Liver (tissue), 8 donors: ENCODE measurements at regions not wholly inside any gene's neighbourhood (a gene's known extent, or its start where the extent isn't known, plus 50 kb on each side); places are given as distances from the start of the nearest gene placed in this dataset.

Experiments
- DNase-seq: peaks from one replicate; pipeline ENCODE4 v3.0.0-alpha.2; 2017; ENCODE audit warnings: low spot score
- H3K27ac ChIP-seq, 2 donors: one replicate each; pipeline ENCODE4 v1.7.0; 2013; ENCODE audit warnings: inconsistent platforms in 2 of 2, low read length in 2 of 2, control low read depth in 1 of 2, low read depth in 1 of 2, mild to moderate bottlenecking in 1 of 2
- H3K27me3 ChIP-seq, 4 donors: one replicate each; pipeline versions ENCODE4 v1.6.1 to v1.7.0; 2013; ENCODE audit warnings: low read length in 3 of 4, inconsistent platforms in 1 of 4, mild to moderate bottlenecking in 1 of 4, moderate library complexity in 1 of 4; ENCODE audit not compliant: control insufficient read depth in 4 of 4, insufficient read depth in 4 of 4
- H3K36me3 ChIP-seq, 4 donors: one replicate each; pipeline versions ENCODE4 v1.6.1 to v1.7.0; 2013; ENCODE audit warnings: low read length in 3 of 4, mild to moderate bottlenecking in 3 of 4, low read depth in 1 of 4, moderate library complexity in 1 of 4; ENCODE audit not compliant: control insufficient read depth in 4 of 4, insufficient read depth in 3 of 4
- H3K4me1 ChIP-seq, 4 donors: one replicate each; pipeline versions ENCODE4 v1.6.1 to v1.7.0; 2013; ENCODE audit warnings: low read length in 3 of 4, mild to moderate bottlenecking in 3 of 4, moderate library complexity in 1 of 4; ENCODE audit not compliant: control insufficient read depth in 4 of 4, insufficient read depth in 4 of 4
- H3K4me3 ChIP-seq, 3 donors: one replicate each; pipeline versions ENCODE4 v1.6.1 to v1.7.0; 2013; ENCODE audit warnings: low read length in 3 of 3, control low read depth in 1 of 3, low read depth in 1 of 3, mild to moderate bottlenecking in 1 of 3
- H3K9ac ChIP-seq, 2 donors: one replicate each; pipeline ENCODE4 v1.7.0; 2013; ENCODE audit warnings: low read length in 2 of 2, mild to moderate bottlenecking in 2 of 2, moderate library complexity in 2 of 2, control low read depth in 1 of 2, low read depth in 1 of 2
- H3K9me3 ChIP-seq, 4 donors: one replicate each; pipeline versions ENCODE4 v1.6.1 to v1.7.0; 2013; ENCODE audit warnings: low read length in 3 of 4; ENCODE audit not compliant: control insufficient read depth in 4 of 4
- ATF3 ChIP-seq: IDR thresholded peaks from 2 replicates; pipeline ENCODE4 v1.6.1; 2016; ENCODE audit warnings: antibody characterized with exemption
- CTCF ChIP-seq: fragments of 150-350 bp; IDR thresholded peaks from 2 replicates; pipeline ENCODE4 v1.5.1; 2017; ENCODE audit warnings: improper control_type of control experiment, low read depth, low read length; ENCODE audit not compliant: missing input control
- EGR1 ChIP-seq, 2 donors: IDR thresholded peaks; 2 replicates each; pipeline ENCODE4 v1.6.1; 2016 to 2018; ENCODE audit warnings: antibody characterized with exemption in 2 of 2, low read depth in 2 of 2
- FOXA2 ChIP-seq: IDR thresholded peaks from 2 replicates; pipeline ENCODE4 v1.6.1; 2016; ENCODE audit warnings: antibody characterized with exemption
- GABPA ChIP-seq, 2 donors: IDR thresholded peaks in 1 of 2; conservative IDR thresholded peaks in 1 of 2; 2 replicates each; pipeline ENCODE4 v1.6.1; 2016; ENCODE audit warnings: antibody characterized with exemption in 2 of 2, mild to moderate bottlenecking in 1 of 2, moderate library complexity in 1 of 2
- HNF4A ChIP-seq, 2 donors: conservative IDR thresholded peaks; 2 replicates each; pipeline ENCODE4 v1.6.1; 2016; ENCODE audit warnings: antibody characterized with exemption in 2 of 2, mild to moderate bottlenecking in 2 of 2
- HNF4G ChIP-seq: IDR thresholded peaks from 2 replicates; pipeline ENCODE4 v1.6.1; 2016; ENCODE audit warnings: antibody characterized with exemption
- JUND ChIP-seq, 2 donors: IDR thresholded peaks; 2 replicates each; pipeline ENCODE4 v1.6.1; 2016; ENCODE audit warnings: antibody characterized with exemption in 2 of 2
- MAX ChIP-seq: IDR thresholded peaks from 2 replicates; pipeline ENCODE4 v1.6.1; 2016; ENCODE audit warnings: antibody characterized with exemption
- NR2F2 ChIP-seq: IDR thresholded peaks from 2 replicates; pipeline ENCODE4 v1.6.1; 2016; ENCODE audit warnings: antibody characterized with exemption
- RAD21 ChIP-seq, 2 donors: IDR thresholded peaks; 2 replicates each; pipeline ENCODE4 v1.6.1; 2016; ENCODE audit warnings: antibody characterized with exemption in 2 of 2, mild to moderate bottlenecking in 2 of 2
- REST ChIP-seq: IDR thresholded peaks from 2 replicates; pipeline ENCODE4 v1.6.1; 2016; ENCODE audit warnings: antibody characterized with exemption, mild to moderate bottlenecking
- RXRA ChIP-seq, 2 donors: IDR thresholded peaks; 2 replicates each; pipeline ENCODE4 v1.6.1; 2017 to 2018; ENCODE audit warnings: antibody characterized with exemption in 2 of 2, mild to moderate bottlenecking in 1 of 2
- TAF1 ChIP-seq: conservative IDR thresholded peaks from 2 replicates; pipeline ENCODE4 v1.6.1; 2016; ENCODE audit warnings: antibody characterized with exemption, mild to moderate bottlenecking
- YY1 ChIP-seq: IDR thresholded peaks from 2 replicates; pipeline ENCODE4 v1.6.1; 2016; ENCODE audit warnings: antibody characterized with exemption, mild to moderate bottlenecking
- ZBTB33 ChIP-seq: IDR thresholded peaks from 2 replicates; pipeline ENCODE4 v1.6.1; 2016; ENCODE audit warnings: antibody characterized with exemption
- WGBS: extraction: QIAGEN DNeasy Blood & Tissue Kit; methylation state at CpG from one replicate; pipeline ENCODE4 v1.1.7; 2013; 5-methylcytosine and 5-hydroxymethylcytosine counted together
- donor health status: healthy.
- donor health status: healthy.
- donor health status: healthy.
- donor health status: healthy.
- donor health status: healthy.

GRCh38 chr6:16912756-16913155 is 151.5 kb upstream of the ATXN1 start:
- Histone ChIP-seq H3K4me3 (no peak overlapping the region), H3K27me3 (no peaks in the 10 kb centered on the region), H3K9ac (no peak overlapping the region), H3K27ac (no peak overlapping the region), H3K36me3 (no peaks in the 10 kb centered on the region), H3K4me1 (peaks cover 2 to 21% (median 11%) of the 10 kb centered on the region in 4 donors), H3K9me3 (peaks cover 0 to 1% (median 0%) of the 10 kb centered on the region in 4 donors)
- TF ChIP-seq RXRA (IDR thresholded peaks at IDR 0.05): no peak
- TF ChIP-seq RAD21 (IDR thresholded peaks at IDR 0.05): no peak
- TF ChIP-seq ZBTB33: no peak
- no peak for TF ChIP-seq GABPA (IDR thresholded peaks at IDR 0.05 in 1 of 2, conservative IDR thresholded peaks at IDR 0.05 in 1 of 2)
- TF ChIP-seq HNF4A (conservative IDR thresholded peaks at IDR 0.05): no peak
- no peak for TF ChIP-seq HNF4G
- no peak for TF ChIP-seq REST
- TF ChIP-seq JUND (IDR thresholded peaks at IDR 0.05): no peak
- TF ChIP-seq FOXA2: no peak
- no peak for TF ChIP-seq TAF1
- no peak for TF ChIP-seq YY1
- no peak for TF ChIP-seq EGR1 (IDR thresholded peaks at IDR 0.05; ENCODE audit: low read depth in 2 of 2)
- TF ChIP-seq CTCF: no peak
- DNase-seq: no peak

GRCh38 chr6:16911088-16911487 is 149.8 kb upstream of the ATXN1 start:
- Histone ChIP-seq H3K4me1 (peaks cover 2 to 21% (median 11%) of the 10 kb centered on the region in 4 donors), H3K27me3 (no peaks in the 10 kb centered on the region), H3K9me3 (peaks cover 0 to 1% (median 0%) of the 10 kb centered on the region in 4 donors), H3K4me3 (no peak overlapping the region), H3K36me3 (no peaks in the 10 kb centered on the region), H3K9ac (no peak overlapping the region), H3K27ac (peak overlapping the region; percentile 38 to 50)
- no peak for DNase-seq
- no peak for TF ChIP-seq MAX
- no peak for TF ChIP-seq ZBTB33
- peak; percentile 16 for TF ChIP-seq YY1
- peak; percentile 49 to 60 for TF ChIP-seq HNF4A (conservative IDR thresholded peaks at IDR 0.05)
- no peak for TF ChIP-seq EGR1 (IDR thresholded peaks at IDR 0.05; ENCODE audit: low read depth in 2 of 2)
- TF ChIP-seq ATF3: no peak
- TF ChIP-seq FOXA2: no peak
- TF ChIP-seq TAF1: no peak
- peak in 1 of 2 donors; percentile 8 for TF ChIP-seq RXRA (IDR thresholded peaks at IDR 0.05)
- TF ChIP-seq RAD21 (IDR thresholded peaks at IDR 0.05): no peak
- no peak for TF ChIP-seq GABPA (IDR thresholded peaks at IDR 0.05 in 1 of 2, conservative IDR thresholded peaks at IDR 0.05 in 1 of 2)
- TF ChIP-seq JUND (IDR thresholded peaks at IDR 0.05): no peak
- TF ChIP-seq NR2F2: no peak
- 46% methylated on average over 3 of the region's 3 CpGs for WGBS
